Transverse colon (tissue), 4 donors: ENCODE measurements at regions not wholly inside any gene's neighbourhood (a gene's known extent, or its start where the extent isn't known, plus 50 kb on each side); places are given as distances from the start of the nearest gene placed in this dataset.
"Not testable (repeated sequence)": the region's sequence is repeated elsewhere in the genome, so short reads cannot be mapped to it uniquely, and the experiment has no call there.

Source experiments
- CTCF ChIP-seq, 5 experiments: fragments of 200-600 bp in 3 of 5; fragments of 450-650 bp in 2 of 5; sonication (generic) in 3 of 5; IDR thresholded peaks; 1 replicate in 2 of 5; 2 replicates in 3 of 5; pipeline ENCODE4 v1.5.1; 2016 to 2017; ENCODE audit warnings: antibody characterized with exemption in 5 of 5, inconsistent platforms in 3 of 5, mild to moderate bottlenecking in 2 of 5, moderate library complexity in 1 of 5
- EP300 ChIP-seq: sonication (generic); formaldehyde crosslinking; IDR thresholded peaks from one replicate; pipeline ENCODE4 v1.6.1; 2017; ENCODE audit warnings: antibody characterized with exemption, low read depth
- POLR2AphosphoS5 ChIP-seq, 3 donors: sonication (generic); formaldehyde crosslinking; IDR thresholded peaks; one replicate each; pipeline ENCODE4 v1.6.1; 2016; ENCODE audit warnings: antibody characterized with exemption in 3 of 3

GRCh38 chr3:125914608-125915436, 54.2 kb upstream of the ROPN1B start:
- not testable (repeated sequence) for TF ChIP-seq CTCF (IDR thresholded peaks at IDR 0.05); EP300; POLR2AphosphoS5 (IDR thresholded peaks at IDR 0.05)
